ENCODE measurements at regions not wholly inside any gene's neighbourhood (a gene's known extent, or its start where the extent isn't known, plus 50 kb on each side); places are given as distances from the start of the nearest gene placed in this dataset.

DNA sequence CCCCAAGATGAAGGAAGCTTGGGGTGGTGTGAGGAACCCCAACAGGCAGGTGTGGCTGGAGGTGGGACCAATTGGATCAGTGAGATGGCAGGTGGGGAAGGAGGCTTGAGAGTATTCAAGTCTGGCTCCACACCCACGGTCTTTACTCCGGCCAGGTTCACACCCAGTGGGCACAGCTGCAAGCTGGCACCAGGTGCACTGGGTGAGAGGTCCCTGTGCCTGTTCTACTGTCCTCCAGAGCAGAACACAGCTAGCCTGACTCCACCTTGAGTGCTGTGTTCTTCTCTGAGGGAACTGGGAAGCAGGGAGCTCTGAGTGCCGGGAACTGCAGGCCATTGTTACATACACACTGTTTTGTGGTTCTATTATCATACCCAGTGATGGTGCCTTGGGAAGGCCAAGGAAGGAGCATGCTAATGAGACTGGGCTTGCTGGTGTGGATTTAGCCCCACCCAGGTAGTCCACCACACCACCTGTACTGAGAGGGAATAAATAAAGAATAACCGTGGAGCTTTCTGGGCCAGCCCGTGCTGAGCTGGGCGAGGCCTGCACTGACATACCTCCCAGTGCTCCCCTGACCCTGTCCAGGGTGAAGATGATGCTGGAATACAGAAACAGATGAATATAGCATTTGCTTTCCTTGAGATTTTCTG is 93.4 kb downstream of the ABHD5 start:
- no peaks in the 10 kb centered on the region for H3K27me3 ChIP-seq
- no peak overlapping the region for H3K4me3 ChIP-seq
- no peaks in the 10 kb centered on the region for H3K9me3 ChIP-seq
- H3K4me1 ChIP-seq = no peaks in the 10 kb centered on the region
- intact Hi-C loops (cut with DNase I) = no loop called here
- no peaks in the 10 kb centered on the region for H3K36me3 ChIP-seq
- 84 to 86% methylated on average over 5 to 6 of the region's 6 CpGs for WGBS, 2 donors
- H3K27ac ChIP-seq = no peak overlapping the region
- TF ChIP-seq POLR2A (IDR thresholded peaks at IDR 0.05) = no peak
- TF ChIP-seq, protein P1, sequence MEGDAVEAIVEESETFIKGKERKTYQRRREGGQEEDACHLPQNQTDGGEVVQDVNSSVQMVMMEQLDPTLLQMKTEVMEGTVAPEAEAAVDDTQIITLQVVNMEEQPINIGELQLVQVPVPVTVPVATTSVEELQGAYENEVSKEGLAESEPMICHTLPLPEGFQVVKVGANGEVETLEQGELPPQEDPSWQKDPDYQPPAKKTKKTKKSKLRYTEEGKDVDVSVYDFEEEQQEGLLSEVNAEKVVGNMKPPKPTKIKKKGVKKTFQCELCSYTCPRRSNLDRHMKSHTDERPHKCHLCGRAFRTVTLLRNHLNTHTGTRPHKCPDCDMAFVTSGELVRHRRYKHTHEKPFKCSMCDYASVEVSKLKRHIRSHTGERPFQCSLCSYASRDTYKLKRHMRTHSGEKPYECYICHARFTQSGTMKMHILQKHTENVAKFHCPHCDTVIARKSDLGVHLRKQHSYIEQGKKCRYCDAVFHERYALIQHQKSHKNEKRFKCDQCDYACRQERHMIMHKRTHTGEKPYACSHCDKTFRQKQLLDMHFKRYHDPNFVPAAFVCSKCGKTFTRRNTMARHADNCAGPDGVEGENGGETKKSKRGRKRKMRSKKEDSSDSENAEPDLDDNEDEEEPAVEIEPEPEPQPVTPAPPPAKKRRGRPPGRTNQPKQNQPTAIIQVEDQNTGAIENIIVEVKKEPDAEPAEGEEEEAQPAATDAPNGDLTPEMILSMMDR (IDR thresholded peaks at IDR 0.05) = no peak
- DNase-seq = no peak

DNA sequence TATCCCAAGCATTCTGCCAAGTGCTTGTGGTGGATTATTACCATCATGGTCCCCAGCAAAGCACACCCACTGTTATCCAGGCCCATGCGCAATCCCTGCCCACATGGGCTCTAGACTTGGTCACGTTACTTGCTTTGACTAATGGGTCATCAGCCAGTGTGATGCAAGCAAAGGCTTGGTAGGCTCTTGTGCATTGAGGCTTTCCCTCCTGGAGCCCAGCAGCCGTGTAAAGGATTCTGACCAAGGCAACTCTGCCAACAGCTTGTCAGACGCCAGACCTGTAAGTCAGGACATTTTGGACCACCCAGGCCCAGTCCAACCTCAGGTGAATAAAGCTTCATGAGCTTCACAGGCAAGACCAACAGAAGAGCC is 93.9 kb downstream of the ABHD5 start:
- Histone ChIP-seq H3K4me1 (no peaks in the 10 kb centered on the region), H3K27me3 (peaks cover 0 to 3% (median 0%) of the 10 kb centered on the region in 4 donors), H3K36me3 (no peaks in the 10 kb centered on the region), H3K4me3 (no peak overlapping the region), H3K9me3 (no peaks in the 10 kb centered on the region), H3K27ac (no peak overlapping the region)
- TF ChIP-seq, protein P1 (IDR thresholded peaks at IDR 0.05) = no peak
- TF ChIP-seq POLR2A (IDR thresholded peaks at IDR 0.05) = no peak
- WGBS, 2 donors = 77% methylated on average over 3 of the region's 4 CpGs; no CpG with 5 or more reads in 1 of the 2 donors
- DNase-seq = no peak
- intact Hi-C loops (cut with DNase I) = no loop called here

- Histone ChIP-seq H3K36me3 (no peaks in the 10 kb centered on the region), H3K27ac (no peak overlapping the region), H3K4me1 (no peaks in the 10 kb centered on the region), H3K27me3 (peaks cover 0 to 11% (median 0%) of the 10 kb centered on the region in 4 donors), H3K9me3 (no peaks in the 10 kb centered on the region), H3K4me3 (no peak overlapping the region)
- intact Hi-C loops (cut with DNase I) = no loop called here
- TF ChIP-seq, protein P1 (IDR thresholded peaks at IDR 0.05) = no peak
- TF ChIP-seq POLR2A (IDR thresholded peaks at IDR 0.05) = no peak
- 54 to 63% methylated on average over 8 of the region's 8 CpGs for WGBS, 2 donors
- DNase-seq = no peak
Observed at GRCh38 chr3:43785551-43785950, 94.8 kb downstream of the ABHD5 start.

DNA sequence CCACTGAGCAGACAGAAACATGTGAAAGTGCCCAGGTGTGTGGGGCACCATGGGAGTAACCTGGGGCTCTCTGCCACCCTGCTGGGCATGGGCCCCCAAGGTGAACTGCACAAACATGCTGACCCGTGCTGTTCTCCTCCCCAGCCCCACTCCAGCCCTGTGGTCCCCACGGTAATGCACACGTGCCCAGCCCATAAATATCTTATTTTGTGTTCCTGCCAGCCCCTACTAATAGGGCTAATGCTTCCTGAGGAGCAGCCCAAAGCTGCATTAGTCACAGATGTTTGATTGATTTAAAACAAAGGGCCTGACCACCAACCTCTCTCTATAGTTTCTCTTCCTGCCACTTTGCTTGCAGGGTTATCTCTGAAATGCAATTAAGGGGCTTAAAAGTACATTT is 95.4 kb downstream of the ABHD5 start:
- 17 to 50% methylated on average over 1 to 2 of the region's 3 CpGs for WGBS, 2 donors
- DNase-seq = no peak

DNA sequence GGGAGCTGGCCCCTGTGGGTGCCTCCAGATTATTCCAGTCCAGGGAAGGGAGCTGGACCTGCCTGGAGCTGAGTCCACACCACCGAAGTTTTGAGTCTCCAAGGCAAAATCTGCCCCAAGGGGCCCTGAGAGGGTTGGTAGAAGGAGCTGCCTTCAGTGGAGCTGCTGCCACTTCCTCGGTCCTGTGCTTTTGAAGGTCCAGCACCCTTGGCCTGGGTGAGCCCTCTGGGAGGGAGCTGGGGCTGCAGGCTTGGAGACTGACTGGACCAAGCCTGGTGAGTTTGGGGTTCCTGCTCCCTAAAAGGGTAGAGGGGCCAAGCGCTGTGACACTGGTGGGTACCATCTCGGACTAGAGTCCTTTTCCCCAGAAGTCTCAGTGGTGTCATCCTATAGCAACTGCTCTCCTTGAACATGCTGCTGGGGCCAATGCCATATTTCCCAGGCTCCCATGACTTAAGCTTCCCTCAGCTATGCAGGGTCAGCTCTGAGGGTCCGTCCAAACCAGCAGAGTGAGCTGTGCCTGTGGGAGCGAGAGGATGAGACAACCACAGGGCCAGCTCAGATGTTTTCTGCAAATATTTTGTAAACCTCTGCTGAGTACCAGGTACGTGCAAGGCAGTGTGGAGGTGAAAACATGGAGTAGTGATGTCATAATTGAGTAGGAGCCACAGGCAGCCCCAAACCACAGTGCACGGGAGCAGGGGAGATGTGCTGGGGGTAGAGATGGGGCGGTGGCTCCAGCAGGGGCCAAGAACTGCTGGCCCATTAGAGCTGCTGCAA is 96.0 kb downstream of the ABHD5 start:
- intact Hi-C loops (cut with DNase I) = no loop called here
- DNase-seq = no peak
- no peak for TF ChIP-seq POLR2A (IDR thresholded peaks at IDR 0.05)
- TF ChIP-seq, protein P1 (IDR thresholded peaks at IDR 0.05) = no peak
- H3K27me3 ChIP-seq = peaks cover 0 to 11% (median 0%) of the 10 kb centered on the region in 4 donors
- H3K4me1 ChIP-seq = no peaks in the 10 kb centered on the region
- no peaks in the 10 kb centered on the region for H3K9me3 ChIP-seq
- no peak overlapping the region for H3K27ac ChIP-seq
- H3K4me3 ChIP-seq = no peak overlapping the region
- WGBS, 2 donors = 56 to 58% methylated on average over 5 to 6 of the region's 9 CpGs
- no peaks in the 10 kb centered on the region for H3K36me3 ChIP-seq

More for the DNA sequence above, 95.4 kb downstream of the ABHD5 start:
- no peak overlapping the region for H3K4me3 ChIP-seq
- no peaks in the 10 kb centered on the region for H3K4me1 ChIP-seq
- TF ChIP-seq, protein P1 (IDR thresholded peaks at IDR 0.05) = no peak
- no peak for TF ChIP-seq POLR2A (IDR thresholded peaks at IDR 0.05)
- no peaks in the 10 kb centered on the region for H3K36me3 ChIP-seq
- H3K27ac ChIP-seq = no peak overlapping the region
- intact Hi-C loops (cut with DNase I) = no loop called here
- H3K9me3 ChIP-seq = no peaks in the 10 kb centered on the region
- peaks cover 0 to 11% (median 0%) of the 10 kb centered on the region in 4 donors for H3K27me3 ChIP-seq
